NCI-H2196 (cell line): ENCODE measurements at regions not wholly inside any gene's neighbourhood (a gene's known extent, or its start where the extent isn't known, plus 50 kb on each side); places are given as distances from the start of the nearest gene placed in this dataset.
"Not testable (repeated sequence)": the region's sequence is repeated elsewhere in the genome, so short reads cannot be mapped to it uniquely, and the experiment has no call there.

ENCODE experiments used
- DNase-seq: peaks from one replicate; lab custom pipeline; 2025; ENCODE audit not compliant: unreplicated experiment; lab: John Stamatoyannopoulos, UW

GRCh38 chr5:66234241-66234640 lies 90.1 kb downstream of the SREK1 start:
- DNase-seq = no peak

- no peak for DNase-seq
These were observed 94.3 kb downstream of the SREK1 start for GRCh38 chr5:66238435-66238834.

- DNase-seq = no peak
These were observed 94.9 kb downstream of the SREK1 start for GRCh38 chr5:66239034-66239433.

GRCh38 chr5:66241136-66241825 lies 97.2 kb downstream of the SREK1 start:
- DNase-seq = no peak

GRCh38 chr5:66242050-66242715 lies 98.1 kb downstream of the SREK1 start:
- no peak for DNase-seq

- DNase-seq = no peak
These were observed 102.5 kb downstream of the SREK1 start for GRCh38 chr5:66246608-66247007.

GRCh38 chr5:66247176-66247960 lies 103.3 kb downstream of the SREK1 start:
- no peak for DNase-seq

- DNase-seq = no peak
These were observed 104.8 kb downstream of the SREK1 start for GRCh38 chr5:66248874-66249273.

GRCh38 chr5:66249920-66250319 lies 105.8 kb downstream of the SREK1 start:
- DNase-seq = no peak

- no peak for DNase-seq
These were observed 108.7 kb downstream of the SREK1 start for GRCh38 chr5:66252849-66253248.

GRCh38 chr5:66255714-66256113 lies 111.6 kb downstream of the SREK1 start:
- no peak for DNase-seq

- DNase-seq = no peak
These were observed 129.0 kb downstream of the SREK1 start for GRCh38 chr5:66273121-66273520.

- no peak for DNase-seq
These were observed 132.9 kb downstream of the SREK1 start for GRCh38 chr5:66276986-66277385.

- DNase-seq = no peak
These were observed 133.9 kb downstream of the SREK1 start for GRCh38 chr5:66277981-66278380.

GRCh38 chr5:66281294-66281693 lies 137.2 kb downstream of the SREK1 start:
- no peak for DNase-seq

GRCh38 chr5:66284588-66285342 lies 140.7 kb downstream of the SREK1 start:
- DNase-seq = no peak

- DNase-seq = no peak
These were observed 141.3 kb downstream of the SREK1 start for GRCh38 chr5:66285343-66285922.

- no peak for DNase-seq
These were observed 147.7 kb downstream of the SREK1 start for GRCh38 chr5:66291771-66292170.

GRCh38 chr5:66293851-66294250 lies 149.8 kb downstream of the SREK1 start:
- not testable (repeated sequence) for DNase-seq

GRCh38 chr5:66299463-66299862 lies 155.4 kb downstream of the SREK1 start:
- no peak for DNase-seq

GRCh38 chr5:66302344-66302743 lies 158.2 kb downstream of the SREK1 start:
- DNase-seq = no peak
